ENCODE measurements at regions not wholly inside any gene's neighbourhood (a gene's known extent, or its start where the extent isn't known, plus 50 kb on each side); places are given as distances from the start of the nearest gene placed in this dataset.

GRCh38 chr1:11391886-11392285 is 87.1 kb upstream of the DISP3 start:
- Mint-ChIP-seq H3K4me3 (no peak overlapping the region), H3K9me3 (no peaks in the 10 kb centered on the region), H3K27me3 (peaks cover 73% of the 10 kb centered on the region)

DNA sequence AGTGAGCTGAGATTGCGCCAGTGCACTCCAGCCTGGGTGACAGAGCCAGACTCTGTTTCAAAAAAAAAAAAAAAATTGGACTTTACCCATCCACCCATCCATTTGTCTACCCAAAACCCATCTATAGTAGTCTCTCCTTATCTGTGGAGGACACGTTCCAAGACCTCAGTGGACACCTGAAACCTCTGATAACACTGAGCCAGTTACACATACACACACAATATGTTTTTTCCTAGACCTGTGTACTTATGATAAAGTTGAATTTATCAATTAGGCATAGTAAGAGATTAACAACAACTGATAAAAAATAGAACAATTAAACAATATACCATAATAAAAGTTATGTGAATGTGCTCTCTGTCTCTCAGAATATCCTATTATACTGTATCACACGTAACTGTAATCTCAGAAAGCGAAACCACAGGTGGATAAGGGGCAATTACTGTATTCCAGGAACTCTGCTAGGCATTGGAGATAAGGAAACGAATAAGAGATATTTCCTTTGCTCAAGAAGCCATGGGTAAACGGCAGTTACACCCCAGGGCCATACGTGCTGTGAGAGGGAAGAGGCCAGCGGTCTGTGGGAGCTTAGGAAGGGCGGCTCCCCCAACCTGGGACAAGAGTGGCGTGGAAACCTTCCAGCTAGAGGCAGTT is 84.2 kb upstream of the DISP3 start:
- Mint-ChIP-seq H3K36me3 (no peaks in the 10 kb centered on the region), H3K9me3 (no peaks in the 10 kb centered on the region), H3K27ac (no peak overlapping the region), H3K4me1 (peaks cover 5% of the 10 kb centered on the region), H3K27me3 (peaks cover 76% of the 10 kb centered on the region), H3K4me3 (no peak overlapping the region)
- no peak for ATAC-seq

More at GRCh38 chr1:11391886-11392285, 87.1 kb upstream of the DISP3 start:
- no peaks in the 10 kb centered on the region for H3K36me3 Mint-ChIP-seq
- peaks cover 5% of the 10 kb centered on the region for H3K4me1 Mint-ChIP-seq
- no peak for ATAC-seq
- no peak overlapping the region for H3K27ac Mint-ChIP-seq

- Mint-ChIP-seq H3K4me3 (no peak overlapping the region), H3K36me3 (no peaks in the 10 kb centered on the region), H3K9me3 (no peaks in the 10 kb centered on the region), H3K27me3 (peaks cover 78% of the 10 kb centered on the region), H3K27ac (no peak overlapping the region), H3K4me1 (peaks cover 5% of the 10 kb centered on the region)
- ATAC-seq: no peak
These were observed 83.3 kb upstream of the DISP3 start for GRCh38 chr1:11395616-11396015.

GRCh38 chr1:11397151-11397901 is 81.6 kb upstream of the DISP3 start:
- H3K4me3 Mint-ChIP-seq: no peak overlapping the region
- ATAC-seq: no peak
- no peaks in the 10 kb centered on the region for H3K9me3 Mint-ChIP-seq
- no peaks in the 10 kb centered on the region for H3K36me3 Mint-ChIP-seq
- no peaks in the 10 kb centered on the region for H3K4me1 Mint-ChIP-seq
- H3K27me3 Mint-ChIP-seq: peaks cover 67% of the 10 kb centered on the region
- no peak overlapping the region for H3K27ac Mint-ChIP-seq

DNA sequence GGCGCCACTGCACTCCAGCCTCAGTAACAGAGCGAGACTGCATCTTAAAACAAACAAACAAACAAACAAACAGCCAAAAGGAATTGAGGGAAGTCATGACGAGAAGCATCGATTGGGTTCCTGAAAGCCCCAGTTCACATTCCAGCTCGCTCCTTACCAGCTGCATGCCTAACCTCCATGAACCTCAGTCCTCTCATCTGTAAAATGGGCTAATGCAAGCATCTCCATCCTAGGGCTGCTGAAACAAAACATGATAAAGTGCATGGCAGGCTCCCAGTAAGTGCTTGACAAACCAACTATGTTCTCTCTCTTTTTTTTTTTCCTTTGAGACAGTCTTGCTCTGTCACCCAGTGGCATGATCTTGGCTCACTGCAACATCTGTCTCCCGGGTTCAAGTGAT is 79.7 kb upstream of the DISP3 start:
- H3K27ac Mint-ChIP-seq: no peak overlapping the region
- H3K4me1 Mint-ChIP-seq: no peaks in the 10 kb centered on the region
- no peaks in the 10 kb centered on the region for H3K9me3 Mint-ChIP-seq
- no peak for ATAC-seq
- no peak overlapping the region for H3K4me3 Mint-ChIP-seq
- H3K27me3 Mint-ChIP-seq: peaks cover 57% of the 10 kb centered on the region
- no peaks in the 10 kb centered on the region for H3K36me3 Mint-ChIP-seq

GRCh38 chr1:11400155-11400554 is 78.8 kb upstream of the DISP3 start:
- Mint-ChIP-seq H3K27me3 (peaks cover 60% of the 10 kb centered on the region), H3K36me3 (no peaks in the 10 kb centered on the region), H3K4me3 (no peak overlapping the region), H3K9me3 (no peaks in the 10 kb centered on the region), H3K4me1 (no peaks in the 10 kb centered on the region), H3K27ac (no peak overlapping the region)
- ATAC-seq: no peak

- Mint-ChIP-seq H3K9me3 (no peaks in the 10 kb centered on the region), H3K4me1 (no peaks in the 10 kb centered on the region), H3K4me3 (no peak overlapping the region), H3K36me3 (no peaks in the 10 kb centered on the region), H3K27me3 (peaks cover 60% of the 10 kb centered on the region), H3K27ac (no peak overlapping the region)
- ATAC-seq: no peak
These were observed 78.4 kb upstream of the DISP3 start for GRCh38 chr1:11400567-11400966.

GRCh38 chr1:11406845-11407244 is 72.1 kb upstream of the DISP3 start:
- Mint-ChIP-seq H3K27ac (peak overlapping the region; percentile 79), H3K27me3 (peaks cover 57% of the 10 kb centered on the region), H3K9me3 (peaks cover 13% of the 10 kb centered on the region), H3K4me1 (peaks cover 18% of the 10 kb centered on the region), H3K4me3 (peak overlapping the region; percentile 20), H3K36me3 (no peaks in the 10 kb centered on the region)
- peak; percentile 35 for ATAC-seq

DNA sequence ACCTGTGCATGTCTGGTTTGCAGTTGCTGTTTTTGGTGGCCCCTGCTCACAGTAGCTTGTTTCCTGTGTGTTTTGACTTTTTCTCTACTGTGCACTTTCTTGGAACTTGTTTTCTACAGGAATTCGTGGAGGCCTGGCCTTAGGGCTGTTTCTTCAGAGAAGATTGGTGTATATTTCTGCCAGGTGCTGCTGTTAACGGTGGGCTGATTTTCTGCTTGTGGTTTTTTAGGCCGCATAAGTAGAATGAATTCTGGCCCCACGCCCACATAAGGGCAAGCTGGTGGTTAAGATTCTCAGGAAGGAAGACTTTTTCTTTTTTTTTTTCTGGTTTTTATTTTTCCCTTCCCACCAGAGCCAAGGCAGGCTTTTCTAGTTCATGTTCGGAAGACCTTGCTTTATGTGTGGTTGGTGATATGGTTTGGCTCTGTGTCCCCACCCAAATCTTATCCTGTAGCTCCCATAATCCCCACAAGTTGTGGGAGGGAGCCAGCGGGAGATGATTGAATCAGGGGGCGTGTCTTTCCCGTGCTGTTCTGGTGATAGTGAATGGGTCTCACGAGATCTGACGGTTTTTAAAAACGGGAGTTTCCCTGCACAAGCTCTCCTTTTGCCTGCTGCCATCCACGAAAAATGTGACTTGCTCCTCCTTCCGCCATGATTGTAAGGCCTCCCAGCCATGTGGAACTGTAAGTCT is 71.5 kb upstream of the DISP3 start:
- ATAC-seq: peak; percentile 85
- Mint-ChIP-seq H3K9me3 (peaks cover 13% of the 10 kb centered on the region), H3K4me1 (peaks cover 18% of the 10 kb centered on the region), H3K4me3 (peak overlapping the region; percentile 37), H3K36me3 (no peaks in the 10 kb centered on the region), H3K27ac (peak overlapping the region; percentile 79), H3K27me3 (peaks cover 57% of the 10 kb centered on the region)

DNA sequence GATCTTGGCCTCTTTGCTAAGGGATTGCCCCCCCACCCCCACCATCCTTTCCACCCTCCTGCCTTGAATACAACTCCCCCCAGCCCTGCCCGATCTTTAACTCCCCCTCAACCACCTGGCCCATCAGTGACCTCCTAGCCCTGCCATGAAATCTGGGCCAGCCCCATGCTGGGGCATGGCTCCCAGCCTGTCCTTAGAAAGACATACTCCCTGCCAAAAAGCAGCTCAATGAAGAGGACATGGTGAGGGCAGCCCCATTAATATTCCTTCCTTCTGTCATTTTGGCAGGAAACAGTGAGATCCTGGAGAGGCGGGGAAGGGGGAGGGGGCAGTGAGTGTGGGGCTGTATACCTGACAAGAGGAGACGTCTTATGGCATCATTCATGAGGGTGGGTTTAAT is 66.8 kb upstream of the DISP3 start:
- Mint-ChIP-seq H3K36me3 (no peaks in the 10 kb centered on the region), H3K27me3 (peaks cover 42% of the 10 kb centered on the region), H3K27ac (no peak overlapping the region), H3K4me3 (no peak overlapping the region), H3K4me1 (peaks cover 10% of the 10 kb centered on the region), H3K9me3 (peaks cover 5% of the 10 kb centered on the region)
- no peak for ATAC-seq

- Mint-ChIP-seq H3K27me3 (peaks cover 45% of the 10 kb centered on the region), H3K9me3 (no peaks in the 10 kb centered on the region), H3K4me1 (no peaks in the 10 kb centered on the region), H3K36me3 (no peaks in the 10 kb centered on the region), H3K27ac (no peak overlapping the region), H3K4me3 (no peak overlapping the region)
- no peak for ATAC-seq
These were observed 65.0 kb upstream of the DISP3 start for GRCh38 chr1:11413986-11414391.

- no peaks in the 10 kb centered on the region for H3K4me1 Mint-ChIP-seq
- H3K27ac Mint-ChIP-seq: no peak overlapping the region
- no peak for ATAC-seq
- no peaks in the 10 kb centered on the region for H3K36me3 Mint-ChIP-seq
- H3K27me3 Mint-ChIP-seq: peaks cover 53% of the 10 kb centered on the region
- H3K9me3 Mint-ChIP-seq: no peaks in the 10 kb centered on the region
- H3K4me3 Mint-ChIP-seq: no peak overlapping the region
These were observed 63.9 kb upstream of the DISP3 start for GRCh38 chr1:11414926-11415538.

DNA sequence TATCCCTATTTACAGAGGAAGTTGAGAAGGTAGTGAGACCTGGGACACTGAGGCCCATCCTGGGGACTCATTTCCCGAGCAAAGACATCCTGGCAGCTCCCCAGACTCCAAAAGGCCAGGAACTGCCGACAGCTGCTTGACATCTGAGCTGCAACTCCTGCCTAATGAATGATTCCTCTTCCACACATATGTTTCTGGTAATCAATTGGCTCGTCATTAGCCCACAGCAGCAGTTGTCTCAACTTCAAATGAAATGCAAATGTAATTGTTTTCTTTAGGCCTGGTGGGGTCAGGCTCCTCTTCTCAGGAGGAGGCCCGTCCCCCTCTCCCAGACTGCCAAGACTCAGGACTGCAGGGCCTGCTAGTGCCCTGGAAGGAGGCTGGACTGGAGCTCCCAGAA is 61.8 kb upstream of the DISP3 start:
- ATAC-seq: no peak
- peaks cover 61% of the 10 kb centered on the region for H3K27me3 Mint-ChIP-seq
- H3K4me1 Mint-ChIP-seq: no peaks in the 10 kb centered on the region
- no peaks in the 10 kb centered on the region for H3K36me3 Mint-ChIP-seq
- H3K27ac Mint-ChIP-seq: no peak overlapping the region
- H3K4me3 Mint-ChIP-seq: no peak overlapping the region
- no peaks in the 10 kb centered on the region for H3K9me3 Mint-ChIP-seq

DNA sequence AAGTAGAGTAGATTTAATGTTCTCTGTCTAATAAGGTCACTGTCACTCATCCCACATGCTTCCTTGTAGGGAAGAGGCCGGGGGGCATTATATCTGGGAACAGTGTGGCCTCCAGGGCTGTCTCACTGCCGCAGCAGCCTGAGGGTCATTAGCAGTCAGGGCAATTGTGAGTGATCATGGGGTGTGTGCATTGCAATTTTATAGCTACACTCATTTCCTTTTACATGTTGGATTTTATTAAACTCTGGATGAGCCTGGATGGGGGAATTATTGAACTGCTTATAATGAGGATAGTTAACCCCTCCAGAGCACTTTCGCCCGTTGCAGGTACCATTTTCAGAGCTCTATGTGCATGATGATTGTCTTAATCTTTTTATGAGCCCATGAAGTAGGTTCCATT is 60.9 kb upstream of the DISP3 start:
- Mint-ChIP-seq H3K4me1 (no peaks in the 10 kb centered on the region), H3K9me3 (no peaks in the 10 kb centered on the region), H3K27ac (no peak overlapping the region), H3K36me3 (no peaks in the 10 kb centered on the region), H3K27me3 (peaks cover 60% of the 10 kb centered on the region), H3K4me3 (no peak overlapping the region)
- no peak for ATAC-seq

GRCh38 chr1:11421443-11421842 is 57.5 kb upstream of the DISP3 start:
- no peak for ATAC-seq
- peaks cover 6% of the 10 kb centered on the region for H3K9me3 Mint-ChIP-seq
- H3K27ac Mint-ChIP-seq: no peak overlapping the region
- H3K36me3 Mint-ChIP-seq: no peaks in the 10 kb centered on the region
- no peaks in the 10 kb centered on the region for H3K4me1 Mint-ChIP-seq
- H3K27me3 Mint-ChIP-seq: peaks cover 61% of the 10 kb centered on the region
- H3K4me3 Mint-ChIP-seq: no peak overlapping the region

Data from stimulated activated memory B cell treated with anti-CD40 and anti-IgM and Interleukin-4, amounts not matched to agents 10 μg/mL and 1 μg/mL and 100 μg/mL, for 72 hours (primary cell).